ENCODE measurements at regions not wholly inside any gene's neighbourhood (a gene's known extent, or its start where the extent isn't known, plus 50 kb on each side); places are given as distances from the start of the nearest gene placed in this dataset.

- H3K4me1 Mint-ChIP-seq: peaks cover 4% of the 10 kb centered on the region; the same call in 1 of the 2 replicates
- ATAC-seq (no peak), DNase-seq (ENCODE audit: low spot score) (no peak)
- ChIA-PET CTCF (interaction anchor here (1.0 kb wide), 1 partner anchor 22 kb away, joined by 3 read pairs; no protein-coding TSS in a partner anchor), POLR2A (no interaction called here)
- no peak overlapping the region for H3K4me3 Mint-ChIP-seq
- peaks cover 9% of the 10 kb centered on the region for H3K36me3 Mint-ChIP-seq
- H3K27ac Mint-ChIP-seq: no peak overlapping the region
- TF ChIP-seq ESRRA (CRISPR knock-in tag; IDR thresholded peaks at IDR 0.05; ENCODE audit: borderline replicate concordance): no peak
- no peak for TF ChIP-seq NR3C1 (CRISPR knock-in tag; conservative IDR thresholded peaks at IDR 0.05; ENCODE audit: low read depth)
- no peak for TF ChIP-seq SP1 (CRISPR knock-in tag; conservative IDR thresholded peaks at IDR 0.05)
- no peak for TF ChIP-seq ZNF423 (CRISPR knock-in tag; IDR thresholded peaks at IDR 0.05)
- TF ChIP-seq CREB1 (CRISPR knock-in tag; IDR thresholded peaks at IDR 0.05): no peak
- no peak for TF ChIP-seq ZNF532 (CRISPR knock-in tag; IDR thresholded peaks at IDR 0.05; ENCODE audit: borderline replicate concordance)
- no peak for TF ChIP-seq SOX15 (CRISPR knock-in tag; IDR thresholded peaks at IDR 0.05)
- no peak for TF ChIP-seq TCF7 (CRISPR knock-in tag; IDR thresholded peaks at IDR 0.05; ENCODE audit: low read depth)
- TF ChIP-seq ZNF281 (CRISPR knock-in tag; IDR thresholded peaks at IDR 0.05): no peak
- H3K9me3 Mint-ChIP-seq: peaks cover 10% of the 10 kb centered on the region
- peaks cover 6% of the 10 kb centered on the region for H3K27me3 Mint-ChIP-seq (ENCODE audit: low read depth)
Observed at GRCh38 chr16:87054856-87055255, 262.3 kb downstream of the C16orf95 start.

- Mint-ChIP-seq H3K36me3 (peaks cover 9% of the 10 kb centered on the region), H3K27ac (no peak overlapping the region), H3K27me3 (ENCODE audit: low read depth) (peaks cover 3% of the 10 kb centered on the region), H3K4me3 (no peak overlapping the region), H3K4me1 (peaks cover 6% of the 10 kb centered on the region), H3K9me3 (peaks cover 10% of the 10 kb centered on the region)
- ATAC-seq (no peak), DNase-seq (ENCODE audit: low spot score) (no peak)
- POLR2A ChIA-PET: no interaction called here
- TF ChIP-seq PRDM15 (CRISPR knock-in tag; IDR thresholded peaks at IDR 0.05) (no peak), USF1 (CRISPR knock-in tag; IDR thresholded peaks at IDR 0.05) (no peak), NFE2L1 (CRISPR knock-in tag; IDR thresholded peaks at IDR 0.05) (no peak), GTF2I (CRISPR knock-in tag; conservative IDR thresholded peaks at IDR 0.05) (no peak), IRF1 (CRISPR knock-in tag; IDR thresholded peaks at IDR 0.05) (no peak), AFF4 (CRISPR knock-in tag; IDR thresholded peaks at IDR 0.05; ENCODE audit: borderline replicate concordance) (no peak), USF2 (CRISPR knock-in tag; IDR thresholded peaks at IDR 0.05) (no peak; the same call in 1 of the 2 replicates)
- CTCF ChIA-PET: interaction anchor here (0.8 to 1.2 kb wide), 5 partner anchors 9 to 189 kb away, joined by 3 to 4 read pairs (median 3); no protein-coding TSS in a partner anchor
Observed at GRCh38 chr16:87056083-87056482, 261.1 kb downstream of the C16orf95 start.
